ENCODE measurements at regions not wholly inside any gene's neighbourhood (a gene's known extent, or its start where the extent isn't known, plus 50 kb on each side); places are given as distances from the start of the nearest gene placed in this dataset.

- no peak for DNase-seq
These were observed 124.9 kb upstream of the NEBL start for GRCh38 chr10:21021843-21022594.

- DNase-seq = no peak
These were observed 124.1 kb upstream of the NEBL start for GRCh38 chr10:21021231-21021630.

- no peak for DNase-seq
These were observed 123.4 kb upstream of the NEBL start for GRCh38 chr10:21020545-21020944.

GRCh38 chr10:21019436-21019835 lies 122.3 kb upstream of the NEBL start:
- DNase-seq = no peak

- no peak for DNase-seq
These were observed 118.7 kb upstream of the NEBL start for GRCh38 chr10:21015851-21016250.

GRCh38 chr10:21014141-21014540 lies 117.0 kb upstream of the NEBL start:
- DNase-seq = no peak

GRCh38 chr10:21011433-21012018 lies 114.4 kb upstream of the NEBL start:
- DNase-seq = no peak

- no peak for DNase-seq
These were observed 113.5 kb upstream of the NEBL start for GRCh38 chr10:21010615-21011014.

GRCh38 chr10:21003240-21003822 lies 106.2 kb upstream of the NEBL start:
- DNase-seq = no peak

GRCh38 chr10:21002091-21002878 lies 105.2 kb upstream of the NEBL start:
- DNase-seq = no peak

GRCh38 chr10:20999699-21000098 lies 102.6 kb upstream of the NEBL start:
- DNase-seq = no peak

- no peak for DNase-seq
These were observed 100.9 kb upstream of the NEBL start for GRCh38 chr10:20998036-20998435.

- peak; percentile 14 to 21 for DNase-seq
These were observed 98.2 kb upstream of the NEBL start for GRCh38 chr10:20995123-20995987.

GRCh38 chr10:20993830-20994527 lies 96.9 kb upstream of the NEBL start:
- DNase-seq = no peak

- no peak for DNase-seq
These were observed 96.3 kb upstream of the NEBL start for GRCh38 chr10:20993389-20993788.

- no peak for DNase-seq
These were observed 94.4 kb upstream of the NEBL start for GRCh38 chr10:20991526-20991925.

- DNase-seq = no peak
These were observed 93.5 kb upstream of the NEBL start for GRCh38 chr10:20990604-20991003.

GRCh38 chr10:20988357-20988983 lies 91.4 kb upstream of the NEBL start:
- no peak for DNase-seq

GRCh38 chr10:20986049-20986448 lies 88.9 kb upstream of the NEBL start:
- no peak for DNase-seq

GRCh38 chr10:20984662-20985061 lies 87.6 kb upstream of the NEBL start:
- no peak for DNase-seq
